ENCODE measurements at regions not wholly inside any gene's neighbourhood (a gene's known extent, or its start where the extent isn't known, plus 50 kb on each side); places are given as distances from the start of the nearest gene placed in this dataset.

DNA sequence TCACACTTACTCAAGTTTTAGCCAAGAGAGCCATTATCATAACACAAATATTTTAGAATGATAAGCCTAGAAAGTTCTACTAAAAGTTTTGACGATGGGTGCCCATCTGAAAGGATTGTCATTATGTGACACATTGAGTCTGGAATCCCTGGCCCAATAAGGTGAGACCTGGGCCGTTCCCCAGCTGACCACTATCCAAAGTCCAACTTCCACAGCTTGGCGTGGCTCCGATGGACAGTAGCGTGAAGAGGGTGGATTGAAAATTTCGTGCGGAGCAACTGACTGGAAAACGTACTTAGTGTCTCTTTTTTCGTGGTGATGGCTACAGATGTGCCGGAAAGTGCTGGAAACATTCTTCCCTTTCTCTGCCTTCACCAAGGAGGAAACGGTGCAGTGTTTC is 439.0 kb upstream of the ZMIZ1 start:
- TF ChIP-seq, protein P1, sequence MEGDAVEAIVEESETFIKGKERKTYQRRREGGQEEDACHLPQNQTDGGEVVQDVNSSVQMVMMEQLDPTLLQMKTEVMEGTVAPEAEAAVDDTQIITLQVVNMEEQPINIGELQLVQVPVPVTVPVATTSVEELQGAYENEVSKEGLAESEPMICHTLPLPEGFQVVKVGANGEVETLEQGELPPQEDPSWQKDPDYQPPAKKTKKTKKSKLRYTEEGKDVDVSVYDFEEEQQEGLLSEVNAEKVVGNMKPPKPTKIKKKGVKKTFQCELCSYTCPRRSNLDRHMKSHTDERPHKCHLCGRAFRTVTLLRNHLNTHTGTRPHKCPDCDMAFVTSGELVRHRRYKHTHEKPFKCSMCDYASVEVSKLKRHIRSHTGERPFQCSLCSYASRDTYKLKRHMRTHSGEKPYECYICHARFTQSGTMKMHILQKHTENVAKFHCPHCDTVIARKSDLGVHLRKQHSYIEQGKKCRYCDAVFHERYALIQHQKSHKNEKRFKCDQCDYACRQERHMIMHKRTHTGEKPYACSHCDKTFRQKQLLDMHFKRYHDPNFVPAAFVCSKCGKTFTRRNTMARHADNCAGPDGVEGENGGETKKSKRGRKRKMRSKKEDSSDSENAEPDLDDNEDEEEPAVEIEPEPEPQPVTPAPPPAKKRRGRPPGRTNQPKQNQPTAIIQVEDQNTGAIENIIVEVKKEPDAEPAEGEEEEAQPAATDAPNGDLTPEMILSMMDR (IDR thresholded peaks at IDR 0.05; ENCODE audit: borderline replicate concordance, control extremely low read depth, extremely low read depth, insufficient read depth, missing control alignments), result no peak
- no peak for DNase-seq (ENCODE audit: low spot score)

GRCh38 chr10:78630944-78631838 is 437.6 kb upstream of the ZMIZ1 start:
- in situ Hi-C loops (cut with MboI; ENCODE audit: low sequenced_read_pairs, unreplicated experiment), result no loop called here
- TF ChIP-seq, protein P1 (IDR thresholded peaks at IDR 0.05; ENCODE audit: borderline replicate concordance, control extremely low read depth, extremely low read depth, insufficient read depth, missing control alignments), result no peak
- no peak for DNase-seq (ENCODE audit: low spot score)

More for the DNA sequence above, 439.0 kb upstream of the ZMIZ1 start:
- in situ Hi-C loops (cut with MboI; ENCODE audit: low sequenced_read_pairs, unreplicated experiment), result no loop called here

DNA sequence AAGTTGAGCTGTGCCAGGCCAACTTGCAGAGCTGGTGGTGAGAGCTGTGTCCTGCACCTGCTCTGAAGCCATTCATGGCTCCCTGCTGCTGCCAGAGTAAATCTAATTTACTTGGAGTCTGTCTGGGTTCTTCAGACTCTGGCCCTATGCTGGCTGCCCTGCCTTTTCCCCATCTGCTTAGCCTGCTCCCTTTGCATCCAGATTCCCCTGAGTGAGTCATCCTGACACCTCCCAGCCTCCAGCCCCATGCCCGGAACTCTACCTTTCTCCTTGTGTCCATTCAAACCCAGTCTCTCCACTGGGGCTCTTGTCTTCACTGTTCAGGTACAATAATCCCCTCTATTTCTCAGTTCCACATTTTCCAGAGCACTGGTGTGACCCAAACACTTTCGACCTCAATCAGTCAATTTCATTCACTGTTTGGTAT is 434.4 kb upstream of the ZMIZ1 start:
- TF ChIP-seq, protein P1 (IDR thresholded peaks at IDR 0.05; ENCODE audit: borderline replicate concordance, control extremely low read depth, extremely low read depth, insufficient read depth, missing control alignments), result no peak
- peak; percentile 31 for DNase-seq (ENCODE audit: low spot score)

DNA sequence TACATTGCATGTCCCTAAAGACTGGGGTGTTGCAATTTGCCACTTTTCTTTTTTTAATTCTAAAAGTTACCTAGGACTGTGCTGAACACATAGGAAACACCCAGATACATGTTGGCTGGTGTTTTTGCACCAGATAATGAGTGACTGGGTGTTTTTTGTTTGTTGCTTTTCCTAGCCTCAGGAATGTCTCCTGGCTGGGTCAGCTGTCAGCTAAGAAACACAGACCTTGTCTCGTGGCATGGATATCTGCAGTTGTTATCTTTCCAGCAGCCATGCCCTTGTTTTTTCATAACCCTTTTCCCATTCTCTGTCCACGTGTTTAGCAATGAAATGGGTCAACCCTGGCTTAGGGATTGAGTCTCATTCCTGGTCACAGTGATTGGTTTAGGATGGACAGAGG is 433.9 kb upstream of the ZMIZ1 start:
- DNase-seq (ENCODE audit: low spot score), result no peak

More for the DNA sequence above, 434.4 kb upstream of the ZMIZ1 start:
- in situ Hi-C loops (cut with MboI; ENCODE audit: low sequenced_read_pairs, unreplicated experiment), result no loop called here

GRCh38 chr10:78639629-78640028 is 429.1 kb upstream of the ZMIZ1 start:
- no peak for DNase-seq (ENCODE audit: low spot score)
- TF ChIP-seq, protein P1 (IDR thresholded peaks at IDR 0.05; ENCODE audit: borderline replicate concordance, control extremely low read depth, extremely low read depth, insufficient read depth, missing control alignments), result no peak
- in situ Hi-C loops (cut with MboI; ENCODE audit: low sequenced_read_pairs, unreplicated experiment), result no loop called here

More for the DNA sequence above, 433.9 kb upstream of the ZMIZ1 start:
- in situ Hi-C loops (cut with MboI; ENCODE audit: low sequenced_read_pairs, unreplicated experiment), result no loop called here
- TF ChIP-seq, protein P1 (IDR thresholded peaks at IDR 0.05; ENCODE audit: borderline replicate concordance, control extremely low read depth, extremely low read depth, insufficient read depth, missing control alignments), result no peak

DNA sequence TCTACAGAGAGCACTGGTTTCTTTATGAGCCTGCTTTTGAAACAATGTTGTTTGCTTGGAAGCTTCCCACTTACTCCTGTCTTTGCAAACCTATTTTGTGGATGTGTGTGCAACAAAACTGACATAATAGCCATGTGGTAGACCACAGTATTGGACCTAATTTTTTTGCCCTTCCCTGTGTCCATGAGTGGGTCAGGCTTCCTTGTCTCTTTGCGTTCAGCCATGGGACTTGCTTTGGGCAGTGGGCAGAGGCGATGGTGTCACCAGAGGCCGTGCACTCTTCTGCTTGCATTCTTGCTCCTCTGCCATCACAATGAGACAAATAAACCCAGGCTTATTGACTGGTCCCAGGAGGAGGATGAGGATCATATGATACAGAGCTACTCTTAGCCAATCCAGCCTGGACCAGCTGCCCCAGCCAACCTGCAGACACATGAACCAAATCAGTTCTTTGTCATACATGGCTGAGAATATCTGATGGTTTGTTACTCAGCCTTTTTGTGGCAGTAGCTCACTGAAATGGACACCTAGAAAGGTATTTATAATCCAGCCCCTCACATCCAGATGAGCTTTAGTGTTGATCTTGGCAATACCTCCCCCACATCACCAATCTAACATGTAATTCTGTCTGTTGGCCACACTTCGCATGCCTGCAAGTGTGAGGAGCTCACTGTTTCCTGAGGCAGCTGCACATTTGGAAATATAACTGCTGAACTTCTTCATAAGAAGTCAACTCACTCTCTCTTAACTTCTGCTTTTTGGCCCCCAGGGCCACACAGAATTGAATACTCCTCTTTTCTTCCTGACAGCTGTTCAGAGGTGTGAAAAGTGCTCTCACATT is 427.8 kb upstream of the ZMIZ1 start:
- no peak for DNase-seq (ENCODE audit: low spot score)
- TF ChIP-seq, protein P1 (IDR thresholded peaks at IDR 0.05; ENCODE audit: borderline replicate concordance, control extremely low read depth, extremely low read depth, insufficient read depth, missing control alignments), result no peak
- in situ Hi-C loops (cut with MboI; ENCODE audit: low sequenced_read_pairs, unreplicated experiment), result no loop called here

All from GM13976 (cell line).